ENCODE measurements at regions not wholly inside any gene's neighbourhood (a gene's known extent, or its start where the extent isn't known, plus 50 kb on each side); places are given as distances from the start of the nearest gene placed in this dataset.

DNA sequence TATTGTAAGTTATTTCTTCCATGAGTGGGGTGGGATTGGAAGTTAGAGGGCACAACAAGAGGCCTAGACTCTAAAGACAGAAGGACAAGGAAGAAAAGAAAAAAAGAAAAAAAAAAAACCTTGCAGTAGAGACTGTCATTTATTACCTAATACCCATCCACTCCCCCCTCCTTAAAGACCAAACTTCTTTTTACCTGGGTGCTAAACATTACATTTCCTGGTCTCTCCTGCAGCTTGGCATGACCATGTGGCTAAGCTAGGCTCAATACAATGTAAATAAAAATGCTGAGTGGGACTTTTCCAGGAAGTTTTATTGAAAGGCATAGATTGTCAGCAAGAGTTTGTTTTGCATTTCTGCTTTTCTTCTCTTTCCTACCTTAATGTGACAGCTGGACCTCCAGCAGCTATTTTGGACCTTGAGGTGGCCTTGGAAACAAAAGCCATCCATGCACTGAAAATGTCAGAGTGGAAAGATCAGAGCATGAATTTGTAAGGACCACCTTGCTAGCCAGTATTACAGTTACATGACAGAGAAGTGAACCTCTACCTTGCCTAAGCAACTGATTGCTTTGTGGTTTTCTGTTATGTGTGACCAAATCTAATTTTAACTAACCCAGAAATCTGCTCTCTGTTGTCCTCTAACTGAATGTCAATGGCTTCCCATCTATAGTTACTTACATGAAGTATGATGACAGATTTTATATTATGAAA lies 81.3 kb upstream of the SFMBT2 start:
- peaks cover 0 to 3% (median 0%) of the 10 kb centered on the region in 12 donors for H3K9me3 ChIP-seq
- ATAC-seq = no peak
- H3K27me3 ChIP-seq = peaks cover 0 to 11% (median 0%) of the 10 kb centered on the region in 9 donors
- DNase-seq = no peak
- no peak overlapping the region for H3K4me3 ChIP-seq
- H3K36me3 ChIP-seq = no peaks in the 10 kb centered on the region
- intact Hi-C loops (cut with DNase I) = no loop called here
- TF ChIP-seq POLR2A (IDR thresholded peaks at IDR 0.05) = no peak
- no peak for TF ChIP-seq CTCF (IDR thresholded peaks at IDR 0.05)
- peaks cover 0 to 35% (median 10%) of the 10 kb centered on the region in 12 donors for H3K4me1 ChIP-seq
- peak overlapping the region in 1 of 12 donors; percentile 18 for H3K27ac ChIP-seq

- DNase-seq (no peak), ATAC-seq (no peak)
- Histone ChIP-seq H3K27me3 (peaks cover 0 to 11% (median 0%) of the 10 kb centered on the region in 9 donors), H3K4me3 (no peak overlapping the region), H3K4me1 (peaks cover 0 to 44% (median 10%) of the 10 kb centered on the region in 12 donors), H3K9me3 (peaks cover 0 to 3% (median 0%) of the 10 kb centered on the region in 12 donors), H3K27ac (no peak overlapping the region), H3K36me3 (no peaks in the 10 kb centered on the region)
- intact Hi-C loops (cut with DNase I) = no loop called here
- TF ChIP-seq CTCF (IDR thresholded peaks at IDR 0.05) (no peak), POLR2A (IDR thresholded peaks at IDR 0.05) (no peak)
- WGBS, 4 donors = 84 to 90% (median 85%) methylated on average over 8 of the region's 8 CpGs
Observed at GRCh38 chr10:7491230-7491629, 80.4 kb upstream of the SFMBT2 start.

DNA sequence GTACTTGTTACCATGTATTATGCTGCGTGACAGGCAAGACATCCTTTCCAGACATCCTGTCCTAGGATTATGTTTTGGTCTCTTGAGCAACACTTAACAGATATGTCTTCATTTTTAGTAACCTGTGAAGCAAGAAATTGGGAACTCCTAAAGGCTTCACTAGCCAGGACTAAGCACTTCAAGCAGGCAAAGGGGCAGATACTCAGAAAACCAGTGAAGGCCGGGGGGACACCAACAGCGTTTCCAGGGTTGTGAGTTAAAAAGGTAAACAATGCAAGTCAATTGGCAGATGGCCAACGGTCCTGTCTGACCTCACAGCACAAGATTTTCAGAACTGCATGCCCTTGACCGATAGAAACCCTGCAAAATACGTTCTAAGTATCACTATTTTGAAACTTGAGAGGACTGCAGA lies 77.6 kb upstream of the SFMBT2 start:
- DNase-seq (peak in 3 of 5 donors; percentile 40 to 56 (median 53)), ATAC-seq (peak in 3 of 4 donors; percentile 39 to 44 (median 42))
- 9 to 20% (median 14%) methylated on average over 6 of the region's 6 CpGs for WGBS, 4 donors
- peaks cover 0 to 3% (median 0%) of the 10 kb centered on the region in 12 donors for H3K9me3 ChIP-seq
- H3K27ac ChIP-seq = peak overlapping the region in 4 of 12 donors; percentile 16 to 30 (median 20)
- TF ChIP-seq POLR2A (IDR thresholded peaks at IDR 0.05) (no peak), CTCF (IDR thresholded peaks at IDR 0.05) (no peak)
- intact Hi-C loops (cut with DNase I) = no loop called here
- H3K36me3 ChIP-seq = no peaks in the 10 kb centered on the region
- peaks cover 0 to 14% (median 0%) of the 10 kb centered on the region in 9 donors for H3K27me3 ChIP-seq
- H3K4me1 ChIP-seq = peaks cover 0 to 70% (median 12%) of the 10 kb centered on the region in 12 donors
- no peak overlapping the region for H3K4me3 ChIP-seq

DNA sequence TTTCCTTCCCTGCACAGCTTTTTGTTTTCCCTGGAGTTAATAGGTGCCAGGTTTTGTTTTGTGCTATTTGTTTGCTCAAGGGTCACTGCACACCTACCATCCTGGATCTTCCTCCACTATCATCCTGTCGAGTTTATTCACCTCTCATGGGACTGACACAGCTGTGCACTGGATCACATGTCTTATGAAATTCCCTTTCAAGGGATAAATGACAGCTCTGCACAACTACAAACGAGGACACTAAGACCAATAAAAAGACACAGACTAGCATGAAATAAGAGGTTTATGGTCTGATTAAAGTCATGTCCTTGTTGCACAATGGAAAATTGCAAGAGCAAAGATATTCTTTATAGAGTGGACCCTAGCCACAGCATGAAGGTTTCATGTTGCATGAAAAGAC lies 76.7 kb upstream of the SFMBT2 start:
- Histone ChIP-seq H3K9me3 (peaks cover 0 to 3% (median 0%) of the 10 kb centered on the region in 12 donors), H3K4me3 (no peak overlapping the region), H3K27me3 (peaks cover 0 to 14% (median 0%) of the 10 kb centered on the region in 9 donors), H3K27ac (peak overlapping the region in 1 of 12 donors; percentile 14), H3K4me1 (peaks cover 0 to 70% (median 12%) of the 10 kb centered on the region in 12 donors), H3K36me3 (no peaks in the 10 kb centered on the region)
- DNase-seq (no peak), ATAC-seq (no peak)
- 28 to 49% (median 34%) methylated on average over 2 of the region's 2 CpGs for WGBS, 4 donors
- TF ChIP-seq CTCF (IDR thresholded peaks at IDR 0.05) (no peak), POLR2A (IDR thresholded peaks at IDR 0.05) (no peak)
- intact Hi-C loops (cut with DNase I) = no loop called here

Data from heart left ventricle (tissue), 16 donors.